GM12878 (cell line): ENCODE measurements at regions not wholly inside any gene's neighbourhood (a gene's known extent, or its start where the extent isn't known, plus 50 kb on each side); places are given as distances from the start of the nearest gene placed in this dataset.
A peak's percentile ranks its signal among the peaks of the same experiment; 100 is the strongest.

Experiments used
- ATAC-seq: fragments of 200-7000 bp; cut with Tn5 transposase; 3 replicates; pipeline ENCODE4 v1.9.1; 2020; ENCODE audit warnings: mild to moderate bottlenecking, moderate library complexity
- BruUV-seq: library from RNA; stranded (reverse); fragments of 400-500 nt; replicated peaks from 2 replicates; lab custom pipeline; 2021; lab: Mats Ljungman, UMichigan
- CTCF ChIA-PET: fragments of 300-600 bp; sonication (Branson Sonifier 250); formaldehyde crosslinking; extraction: SDS; loops from one replicate; lab custom pipeline; 2021; ENCODE audit warnings: inconsistent platforms; lab: Yijun Ruan, JAX
- POLR2A ChIA-PET: fragments of 350-600 bp; formaldehyde crosslinking; extraction: SDS; loops from one replicate; lab custom pipeline; 2021; ENCODE audit warnings: inconsistent platforms; lab: Charles Lee
- RAD21 ChIA-PET: fragments of 300-600 bp; sonication (Branson Sonifier 250); formaldehyde crosslinking; loops from one replicate; lab custom pipeline; 2023; ENCODE audit warnings: antibody characterized with exemption; ENCODE audit not compliant: unreplicated experiment; lab: Charles Lee
- SMC1A ChIA-PET: fragments of 300-600 bp; sonication (Branson Sonifier 250); formaldehyde crosslinking; loops from one replicate; lab custom pipeline; 2023; ENCODE audit not compliant: unreplicated experiment, uncharacterized antibody; lab: Charles Lee
- DNase-seq: peaks from one replicate; pipeline ENCODE4 v3.0.0-alpha.2; 2011; ENCODE audit warnings: low read depth, low spot score
- FAIRE-seq: peaks from 3 replicates; lab custom pipeline; 2011; peaks lifted over from hg19 to GRCh38; lab: Jason Lieb, UNC
- H2AFZ ChIP-seq: 2 replicates; pipeline ENCODE4 v1.6.0; 2011; ENCODE audit warnings: low read depth, low read length, control low read depth; ENCODE audit not compliant: control insufficient read depth
- H3K27ac ChIP-seq: 2 replicates; pipeline ENCODE4 v1.5.1; 2011; ENCODE audit warnings: control low read depth; ENCODE audit not compliant: control insufficient read depth, insufficient read depth
- H3K27me3 ChIP-seq, 2 experiments: replicated peaks in 1 of 2; 2 replicates each; pipeline versions ENCODE4 v1.6.0 to v1.6.1; 2011; ENCODE audit warnings: low read length in 1 of 2; ENCODE audit not compliant: control insufficient read depth in 2 of 2, insufficient read depth in 2 of 2
- H3K36me3 ChIP-seq, 2 experiments: 2 replicates each; pipeline ENCODE4 v1.5.1; 2011; ENCODE audit warnings: low read length in 1 of 2; ENCODE audit not compliant: control insufficient read depth in 2 of 2, insufficient read depth in 2 of 2
- H3K4me1 ChIP-seq: 2 replicates; pipeline ENCODE4 v1.6.1; 2011; ENCODE audit warnings: mild to moderate bottlenecking, low read length, moderate library complexity, mixed read lengths; ENCODE audit not compliant: control insufficient read depth, insufficient read depth
- H3K4me2 ChIP-seq: 2 replicates; pipeline ENCODE4 v1.6.0; 2011; ENCODE audit warnings: control low read depth; ENCODE audit not compliant: control insufficient read depth, insufficient read depth
- H3K4me3 ChIP-seq: fragments of 200-600 bp; sonication (generic); 2 replicates; pipeline ENCODE4 v1.5.1; 2016
- H3K79me2 ChIP-seq: 2 replicates; pipeline ENCODE4 v1.6.0; 2011; ENCODE audit warnings: low read length; ENCODE audit not compliant: control insufficient read depth, insufficient read depth
- H3K9ac ChIP-seq: 2 replicates; pipeline ENCODE4 v1.8.0; 2011; ENCODE audit warnings: low read length, control low read depth, mixed read lengths; ENCODE audit not compliant: control insufficient read depth, insufficient read depth
- H3K9me3 ChIP-seq: replicated peaks from 3 replicates; pipeline ENCODE4 v1.5.1; 2011; ENCODE audit warnings: mild to moderate bottlenecking, low read length; ENCODE audit not compliant: control insufficient read depth, insufficient read depth
- H4K20me1 ChIP-seq: 2 replicates; pipeline ENCODE4 v1.6.0; 2011; ENCODE audit not compliant: control insufficient read depth, insufficient read depth
- BACH1 ChIP-seq: fragments of 450-650 bp; IDR thresholded peaks from 2 replicates; pipeline ENCODE4 v1.6.1; 2017; ENCODE audit warnings: mild to moderate bottlenecking, borderline replicate concordance
- ETV6 ChIP-seq, 2 experiments: fragments of 450-650 bp in 1 of 2; IDR thresholded peaks in 1 of 2; conservative IDR thresholded peaks in 1 of 2; 2 replicates each; pipeline ENCODE4 v1.6.1; 2014; ENCODE audit warnings: antibody characterized with exemption in 1 of 2, borderline replicate concordance in 1 of 2, low read depth in 1 of 2, mild to moderate bottlenecking in 1 of 2, moderate library complexity in 1 of 2
- SIX5 ChIP-seq: IDR thresholded peaks from 2 replicates; pipeline ENCODE4 v1.6.1; 2011; ENCODE audit warnings: mild to moderate bottlenecking, low read depth, low read length, moderate library complexity; ENCODE audit not compliant: severe bottlenecking
- SPI1 ChIP-seq: IDR thresholded peaks from 2 replicates; pipeline ENCODE4 v1.6.1; 2011; ENCODE audit warnings: low read depth, mild to moderate bottlenecking, low read length, moderate library complexity, borderline replicate concordance; ENCODE audit not compliant: insufficient read depth
- SREBF2 ChIP-seq: IDR thresholded peaks from 2 replicates; pipeline ENCODE4 v1.6.1; 2012; ENCODE audit warnings: mild to moderate bottlenecking, low read length
- TARDBP ChIP-seq: IDR thresholded peaks from 2 replicates; pipeline ENCODE4 v1.6.1; 2016; ENCODE audit warnings: borderline replicate concordance
- TCF7 ChIP-seq: IDR thresholded peaks from 2 replicates; pipeline ENCODE4 v1.6.1; 2014; ENCODE audit warnings: antibody characterized with exemption, borderline replicate concordance
- ZBED1 ChIP-seq: IDR thresholded peaks from 2 replicates; pipeline ENCODE4 v1.6.1; 2016; ENCODE audit warnings: borderline replicate concordance
- WGBS: methylation state at CpG from one replicate; pipeline ENCODE4 v1.1.6; 2016; ENCODE audit warnings: low lambda C conversion rate; ENCODE audit not compliant: insufficient replicate concordance, insufficient coverage; ENCODE audit errors: missing lambda C conversion rate; 5-methylcytosine and 5-hydroxymethylcytosine counted together
- in situ Hi-C: fragments of 300-500 bp; cut with MboI; formaldehyde crosslinking; loops from 9 replicates; pipeline ENCODE4 v1.14.3; 2018; ENCODE audit warnings: mixed read lengths
- intact Hi-C: fragments of 100-400 bp; cut with micrococcal nuclease; formaldehyde crosslinking; loops from one replicate; pipeline ENCODE4 v1.14.2; 2022; ENCODE audit not compliant: unreplicated experiment
- TF ChIP-seq, protein P1 (sequence below): fragments of 450-650 bp; IDR thresholded peaks from 2 replicates; pipeline ENCODE4 v1.6.1; 2017; ENCODE audit warnings: borderline replicate concordance

DNA sequence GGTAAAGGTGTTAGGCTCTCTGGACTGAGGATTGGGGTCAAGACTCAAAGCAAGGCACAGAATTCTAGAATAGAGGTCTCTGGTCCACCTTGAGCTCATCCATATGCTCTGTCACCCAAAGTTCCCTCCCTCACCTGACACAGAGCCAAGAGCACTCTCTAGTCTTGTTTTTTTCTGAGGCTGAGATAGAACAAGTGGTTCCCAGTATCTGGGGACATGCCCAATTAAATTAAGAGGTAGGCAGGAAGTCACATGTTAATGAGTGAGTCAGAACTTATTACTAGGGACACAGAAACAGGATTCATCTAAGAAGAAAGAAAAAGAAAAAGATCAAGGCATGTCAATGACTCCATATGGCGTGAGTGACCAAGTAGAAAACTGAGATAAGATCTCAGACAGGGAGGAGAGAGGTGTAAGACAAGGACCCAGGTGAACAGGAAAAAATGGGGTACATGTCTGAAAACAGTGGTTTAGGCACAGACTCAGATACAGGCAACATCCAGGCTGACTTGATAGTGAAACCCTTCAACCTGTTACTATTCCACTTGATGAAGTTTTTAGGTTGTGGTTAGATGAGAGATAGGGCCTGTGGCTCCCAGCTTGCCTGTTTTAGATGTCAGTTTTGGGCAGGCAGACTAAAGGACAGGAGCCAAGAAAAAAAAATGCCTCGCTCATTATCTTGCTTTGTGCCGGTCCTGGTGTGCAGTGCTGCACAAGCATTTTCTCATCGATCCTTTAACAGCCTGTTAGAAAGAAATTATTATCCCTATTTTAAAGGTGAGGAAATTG, 609.9 kb downstream of the CCSER2 start (continued):
- no peak for TF ChIP-seq BACH1

DNA sequence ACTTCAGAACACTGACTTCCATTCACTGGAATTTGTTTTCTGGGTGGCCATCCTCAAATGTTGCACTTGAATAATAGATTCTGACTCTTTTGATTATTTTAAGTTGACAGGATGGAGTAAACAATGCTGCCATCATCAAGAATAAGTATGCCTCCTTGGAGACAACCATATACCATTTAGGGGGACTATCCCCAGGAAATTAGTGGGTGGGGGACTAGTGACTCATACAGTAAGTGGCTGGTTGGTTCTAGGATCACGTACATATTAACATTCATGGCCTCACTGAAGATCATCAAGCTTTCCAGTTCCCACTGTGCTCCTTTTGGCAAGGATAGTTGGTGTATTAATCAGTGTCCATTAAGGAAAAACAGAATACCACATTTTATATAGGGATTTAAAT, 615.2 kb downstream of the CCSER2 start:
- H4K20me1 ChIP-seq, result no peaks in the 10 kb centered on the region
- H3K9ac ChIP-seq, result no peak overlapping the region
- whole genome bisulfite sequencing, result 0% methylated on average over 1 of the region's 1 CpG
- H2AFZ ChIP-seq, result no peak overlapping the region
- ATAC-seq (no peak), DNase-seq (no peak), FAIRE-seq (no peak)
- SMC1A ChIA-PET, result no interaction called here
- in situ Hi-C loops, result no loop called here
- H3K36me3 ChIP-seq, result no peaks in the 10 kb centered on the region
- no peaks in the 10 kb centered on the region for H3K79me2 ChIP-seq
- H3K9me3 ChIP-seq, result no peaks in the 10 kb centered on the region
- BruUV-seq, result no TSS peak
- no peak overlapping the region for H3K4me2 ChIP-seq
- H3K27ac ChIP-seq, result no peak overlapping the region
- POLR2A ChIA-PET, result interaction anchor here (0.6 kb wide), 1 partner anchor 638 kb away, joined by 4 read pairs; no protein-coding TSS in a partner anchor
- no peak overlapping the region for H3K4me3 ChIP-seq
- RAD21 ChIA-PET, result no interaction called here
- H3K4me1 ChIP-seq, result no peaks in the 10 kb centered on the region
- H3K27me3 ChIP-seq, result no peaks in the 10 kb centered on the region
- intact Hi-C loops, result no loop called here
- TF ChIP-seq ETV6 (conservative IDR thresholded peaks at IDR 0.05 in 1 of 2, IDR thresholded peaks at IDR 0.05 in 1 of 2; ENCODE audit: borderline replicate concordance in 1 of 2, low read depth in 1 of 2), result no peak
- TF ChIP-seq SREBF2, result no peak
- CTCF ChIA-PET, result no interaction called here

DNA sequence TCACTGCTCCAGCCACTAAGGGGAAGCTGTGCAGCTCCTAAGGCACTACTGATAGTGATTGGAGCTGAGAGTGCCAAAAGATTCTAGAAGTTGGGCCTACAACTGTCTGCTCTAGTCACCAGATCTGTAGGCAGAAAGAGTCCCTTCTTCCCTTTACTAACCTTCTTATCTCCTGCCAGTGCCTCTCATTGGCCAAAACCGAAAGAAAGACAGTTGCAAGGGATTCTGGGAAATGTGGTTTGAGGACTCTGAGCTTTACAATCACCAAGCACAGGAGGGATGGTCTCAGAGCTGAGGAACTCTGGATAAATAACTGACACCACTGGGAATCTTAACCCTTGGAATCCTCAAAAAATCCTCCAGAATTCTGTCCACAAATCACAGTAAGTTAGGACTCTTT, 615.8 kb downstream of the CCSER2 start:
- ATAC-seq, result no peak
- Histone ChIP-seq H3K4me1 (no peaks in the 10 kb centered on the region), H3K79me2 (no peaks in the 10 kb centered on the region), H3K4me2 (no peak overlapping the region), H3K36me3 (no peaks in the 10 kb centered on the region), H3K27ac (no peak overlapping the region), H3K9me3 (no peaks in the 10 kb centered on the region), H3K4me3 (no peak overlapping the region), H3K27me3 (no peaks in the 10 kb centered on the region), H3K9ac (no peak overlapping the region), H2AFZ (no peak overlapping the region), H4K20me1 (no peaks in the 10 kb centered on the region)
- ChIA-PET CTCF (interaction anchor here (1.0 to 1.4 kb wide), 2 partner anchors 13 to 17 kb away, joined by 3 read pairs; no protein-coding TSS in a partner anchor), RAD21 (no interaction called here), POLR2A (no interaction called here), SMC1A (no interaction called here)
- BruUV-seq, result no TSS peak
- peak; percentile 35 for TF ChIP-seq SIX5
- no peak for TF ChIP-seq TARDBP
- TF ChIP-seq, protein P1, sequence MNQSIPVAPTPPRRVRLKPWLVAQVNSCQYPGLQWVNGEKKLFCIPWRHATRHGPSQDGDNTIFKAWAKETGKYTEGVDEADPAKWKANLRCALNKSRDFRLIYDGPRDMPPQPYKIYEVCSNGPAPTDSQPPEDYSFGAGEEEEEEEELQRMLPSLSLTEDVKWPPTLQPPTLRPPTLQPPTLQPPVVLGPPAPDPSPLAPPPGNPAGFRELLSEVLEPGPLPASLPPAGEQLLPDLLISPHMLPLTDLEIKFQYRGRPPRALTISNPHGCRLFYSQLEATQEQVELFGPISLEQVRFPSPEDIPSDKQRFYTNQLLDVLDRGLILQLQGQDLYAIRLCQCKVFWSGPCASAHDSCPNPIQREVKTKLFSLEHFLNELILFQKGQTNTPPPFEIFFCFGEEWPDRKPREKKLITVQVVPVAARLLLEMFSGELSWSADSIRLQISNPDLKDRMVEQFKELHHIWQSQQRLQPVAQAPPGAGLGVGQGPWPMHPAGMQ, result no peak
- no peak for TF ChIP-seq ZBED1
- no peak for TF ChIP-seq TCF7
- no peak for TF ChIP-seq SPI1
- in situ Hi-C loops (no loop called here), intact Hi-C loops (no loop called here)
- WGBS, result 0% methylated on average over 1 of the region's 1 CpG
- no peak for DNase-seq
- no peak for FAIRE-seq
